ENCODE measurements at regions not wholly inside any gene's neighbourhood (a gene's known extent, or its start where the extent isn't known, plus 50 kb on each side); places are given as distances from the start of the nearest gene placed in this dataset.

GRCh38 chr14:71497645-71498086, 434.6 kb upstream of the RGS6 start:
- ATAC-seq: peak; percentile 68
- DNase-seq: no peak

- ATAC-seq: no peak
Observed at GRCh38 chr14:71498212-71498611, 434.0 kb upstream of the RGS6 start.

DNA sequence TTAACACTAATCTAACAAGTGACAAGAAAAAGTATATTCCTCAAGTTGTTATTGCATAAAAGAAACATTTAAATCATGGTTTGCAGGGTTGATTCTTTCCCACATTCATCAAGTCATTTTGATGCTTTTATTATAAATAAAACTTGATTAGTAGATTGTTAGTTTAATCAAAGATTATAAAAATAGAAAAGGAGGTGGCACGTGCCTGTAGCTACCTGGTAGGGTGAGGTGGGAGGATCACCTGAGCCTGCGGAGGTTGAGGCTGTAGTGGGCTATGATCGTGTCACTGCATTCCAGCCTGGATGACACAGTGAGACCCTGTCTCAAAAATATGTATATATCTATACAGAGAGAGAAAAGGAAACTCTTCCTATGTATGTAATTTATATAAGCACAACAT, 433.2 kb upstream of the RGS6 start:
- no peak for DNase-seq
- ATAC-seq: no peak

More at GRCh38 chr14:71498212-71498611, 434.0 kb upstream of the RGS6 start:
- DNase-seq: no peak

- DNase-seq (no peak), ATAC-seq (no peak)
Observed at GRCh38 chr14:71507681-71508080, 424.5 kb upstream of the RGS6 start.

DNA sequence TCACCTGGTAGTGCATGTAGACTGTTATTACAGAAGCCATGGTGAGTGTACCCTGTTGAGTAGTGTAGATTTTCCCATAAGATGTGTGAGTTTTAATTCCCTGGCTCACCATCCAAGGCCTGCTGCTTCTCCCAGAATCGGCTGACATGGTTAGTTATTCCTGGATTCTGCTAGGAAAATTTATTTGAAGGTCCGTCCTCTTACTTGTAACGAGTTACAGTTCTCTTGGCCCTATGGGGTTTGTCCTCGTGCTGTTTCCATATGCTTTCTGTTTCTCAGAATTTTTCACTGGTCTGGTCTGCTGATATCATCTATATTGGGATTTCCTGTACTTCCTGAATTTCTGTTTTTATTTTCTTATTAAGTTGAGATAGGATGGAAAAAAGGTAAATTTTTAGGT, 423.3 kb upstream of the RGS6 start:
- no peak for ATAC-seq
- DNase-seq: no peak

DNA sequence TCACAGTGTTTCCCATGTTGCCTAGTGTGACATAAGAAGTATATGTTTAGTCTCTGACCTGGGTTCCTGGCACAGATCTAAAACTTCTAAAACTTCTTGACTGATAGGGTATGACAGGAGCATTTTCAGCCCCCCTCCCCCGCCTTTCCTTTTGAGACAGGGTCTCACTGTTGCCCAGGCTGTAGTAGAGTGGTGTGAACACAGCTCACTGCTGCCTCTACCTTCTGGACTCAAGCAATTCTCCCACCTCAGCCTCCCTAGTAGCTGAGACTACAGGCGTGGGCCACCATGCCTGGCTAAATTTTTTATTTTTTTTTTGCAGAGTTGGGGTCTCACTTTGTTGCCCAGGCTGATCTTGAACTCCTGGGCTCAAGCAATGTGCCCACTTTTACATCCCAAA, 421.1 kb upstream of the RGS6 start:
- no peak for ATAC-seq
- no peak for DNase-seq

GRCh38 chr14:71514941-71515919, 417.0 kb upstream of the RGS6 start:
- DNase-seq: no peak

GRCh38 chr14:71521238-71522135, 410.7 kb upstream of the RGS6 start:
- no peak for DNase-seq
- no peak for ATAC-seq

More at GRCh38 chr14:71514941-71515919, 417.0 kb upstream of the RGS6 start:
- ATAC-seq: no peak

DNA sequence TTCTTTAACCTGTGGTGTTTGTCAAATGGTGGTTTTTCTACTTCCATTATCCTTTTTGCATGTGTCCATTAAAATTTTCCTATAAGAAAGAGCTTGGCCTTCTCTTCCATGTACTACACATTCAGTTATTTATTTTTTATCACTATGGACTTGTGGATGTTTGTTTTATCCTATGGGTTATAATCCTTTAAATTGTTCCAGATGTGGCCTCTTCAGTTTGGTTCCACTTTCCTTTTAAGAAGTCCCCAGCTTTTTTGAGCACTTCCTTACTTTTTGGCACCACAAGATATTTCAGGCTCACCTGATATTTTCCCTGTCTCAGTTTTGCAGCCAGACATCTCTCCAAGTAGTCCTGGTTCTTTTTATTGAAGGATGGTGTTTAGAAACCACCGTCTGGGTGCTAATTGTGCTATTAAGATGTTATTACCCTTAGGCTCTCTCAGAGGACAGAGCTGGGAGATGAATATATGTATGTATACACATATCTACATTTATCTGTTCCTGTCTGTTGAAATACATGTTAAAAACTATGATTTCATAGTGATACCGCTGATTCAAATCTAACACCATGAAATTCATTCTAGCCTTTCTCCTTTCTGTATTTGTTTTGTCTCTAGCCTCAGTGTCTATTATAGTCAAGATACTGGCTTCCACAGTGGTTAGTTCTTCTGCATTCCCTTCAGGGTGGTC, 408.5 kb upstream of the RGS6 start:
- DNase-seq (no peak), ATAC-seq (peak; percentile 57)

- ATAC-seq (no peak), DNase-seq (no peak)
Observed at GRCh38 chr14:71524320-71524982, 407.8 kb upstream of the RGS6 start.

GRCh38 chr14:71525663-71526221, 406.5 kb upstream of the RGS6 start:
- DNase-seq: no peak
- no peak for ATAC-seq

DNA sequence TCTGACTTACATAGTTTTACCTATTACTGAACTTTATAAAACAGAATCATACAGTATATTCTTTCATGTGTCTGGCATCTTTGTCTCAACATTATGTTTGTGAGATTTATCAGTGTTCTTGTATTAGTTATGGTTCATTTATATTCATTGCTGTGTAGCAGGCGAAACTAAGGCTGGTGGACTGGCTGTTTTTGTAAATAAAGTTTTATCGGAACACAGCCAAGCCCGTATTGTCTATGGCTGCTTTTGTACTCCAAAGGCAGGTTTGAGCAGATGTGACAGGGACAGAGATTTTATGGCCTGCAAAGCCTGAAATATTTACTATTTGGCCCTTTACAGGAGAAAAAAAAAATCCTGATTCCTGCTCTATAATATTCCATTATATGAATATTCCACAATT, 405.8 kb upstream of the RGS6 start:
- no peak for DNase-seq
- ATAC-seq: no peak

DNA sequence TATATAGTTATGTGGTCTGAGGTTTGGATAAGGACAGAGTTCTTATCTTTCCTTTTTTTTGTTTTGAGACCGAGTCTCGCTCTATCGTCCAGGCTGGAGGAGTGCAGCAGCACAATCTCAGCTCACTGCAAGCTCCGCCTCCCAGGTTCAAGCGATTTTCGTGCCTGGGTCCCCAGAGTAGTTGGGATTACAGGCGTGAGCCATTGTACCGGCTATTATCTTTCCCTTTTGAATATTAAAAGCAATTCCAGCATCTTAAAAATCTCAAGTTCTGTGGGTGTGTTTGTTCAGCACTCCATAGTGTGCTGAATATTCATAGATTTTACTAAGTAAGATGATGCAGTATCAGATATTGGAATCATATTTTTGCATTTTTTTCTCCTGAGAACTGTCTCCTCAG, 404.4 kb upstream of the RGS6 start:
- ATAC-seq (no peak), DNase-seq (no peak)

DNA sequence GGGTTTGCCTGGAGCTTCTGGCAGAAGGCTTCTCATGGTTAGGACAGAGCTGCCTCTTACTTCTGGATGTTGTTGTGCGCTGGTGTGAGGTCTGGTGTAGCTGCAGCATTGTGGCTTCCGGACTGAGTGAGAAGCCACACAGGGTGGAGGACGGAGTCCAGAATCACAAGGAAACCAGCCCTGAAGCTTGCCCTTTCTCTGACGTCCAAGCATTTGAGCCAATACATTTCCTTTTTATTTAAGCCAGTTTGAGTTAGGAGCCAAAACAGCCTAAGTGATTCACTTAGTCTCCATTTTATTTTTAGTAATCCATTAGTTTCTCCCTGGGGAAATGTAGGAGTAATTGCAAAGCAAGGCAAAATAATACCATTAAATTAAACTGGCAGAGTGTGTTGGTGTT, 402.4 kb upstream of the RGS6 start:
- ATAC-seq (no peak), DNase-seq (no peak)

DNA sequence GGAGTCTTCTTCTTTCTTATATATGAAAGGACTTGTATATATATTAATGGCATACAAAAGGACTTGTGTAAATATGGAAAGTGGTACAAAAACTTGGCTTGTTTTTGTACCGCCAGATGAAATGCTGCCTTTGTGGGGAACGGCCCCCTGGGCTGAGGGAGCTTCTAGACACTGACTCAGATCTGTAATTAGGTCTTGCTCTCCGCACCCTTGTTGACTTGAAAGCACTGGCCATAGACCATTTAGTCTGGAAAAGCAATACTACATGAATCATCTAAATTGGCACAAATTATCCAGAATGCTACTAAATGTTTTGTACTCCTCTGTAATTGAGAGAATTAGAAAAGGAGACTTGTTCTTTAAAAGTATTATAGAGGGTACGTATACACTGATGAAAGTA, 399.9 kb upstream of the RGS6 start:
- ATAC-seq (no peak), DNase-seq (no peak)

- DNase-seq (no peak), ATAC-seq (no peak)
Observed at GRCh38 chr14:71532790-71533189, 399.4 kb upstream of the RGS6 start.

GRCh38 chr14:71533390-71533789, 398.8 kb upstream of the RGS6 start:
- ATAC-seq (no peak), DNase-seq (no peak)

DNA sequence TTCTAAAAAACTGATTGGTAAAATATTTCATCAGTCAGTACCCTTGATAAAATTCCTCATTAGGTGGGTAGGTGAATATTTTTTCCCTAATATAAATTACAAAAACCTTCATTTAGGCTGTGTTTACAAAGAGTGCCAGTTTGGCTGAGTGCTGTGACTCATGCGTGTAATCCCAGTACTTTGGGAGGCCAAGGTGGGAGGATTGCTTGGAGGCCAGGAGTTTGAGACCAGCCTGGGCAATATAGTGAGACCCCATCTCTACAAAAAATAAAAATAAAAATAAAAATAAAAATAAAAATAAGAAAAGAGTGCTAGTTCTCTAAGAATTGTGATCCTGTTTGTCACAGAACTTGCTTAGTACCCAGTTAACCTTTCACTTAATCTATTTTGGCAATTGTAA, 398.4 kb upstream of the RGS6 start:
- ATAC-seq (no peak), DNase-seq (no peak)

- ATAC-seq (no peak), DNase-seq (no peak)
Observed at GRCh38 chr14:71534506-71534905, 397.7 kb upstream of the RGS6 start.

GRCh38 chr14:71536015-71536740, 396.1 kb upstream of the RGS6 start:
- ATAC-seq (no peak), DNase-seq (no peak)

Data from stimulated activated naive CD8-positive, alpha-beta T cell treated with anti-CD3 and anti-CD28 coated beads, Interleukin-15, Interleukin-2, amounts not matched to agents 100 U/mL and 50 U/mL, for 24 hours (primary cell).